Activated T-cell treated with anti-CD3 and anti-CD28 coated beads, Interleukin-2, amount 50 U/mL, for 72 hours (primary cell): ENCODE measurements at regions not wholly inside any gene's neighbourhood (a gene's known extent, or its start where the extent isn't known, plus 50 kb on each side); places are given as distances from the start of the nearest gene placed in this dataset.

Experiments
- ATAC-seq, 2 donors: fragments of 150-1000 bp; cut with Tn5 transposase; replicated peaks in 1 of 2; 2 replicates each; pipeline ENCODE4 v1.10.0; 2021; ENCODE audit warnings: moderate library complexity in 2 of 2, mild to moderate bottlenecking in 1 of 2
- DNase-seq, 2 donors: peaks; one replicate each; pipeline ENCODE4 v3.0.0; 2021 to 2022; ENCODE audit warnings: mixed read lengths in 1 of 2
- H3K27ac Mint-ChIP-seq: one replicate; pipeline ENCODE4 v1.8.0; 2022; ENCODE audit warnings: mild to moderate bottlenecking, moderate library complexity, mixed read lengths
- H3K27me3 Mint-ChIP-seq: one replicate; pipeline ENCODE4 v1.8.0; 2022; ENCODE audit warnings: low read depth, mixed read lengths
- H3K36me3 Mint-ChIP-seq, 2 donors: one replicate each; pipeline ENCODE4 v1.8.0; 2022; ENCODE audit warnings: mixed read lengths in 2 of 2, mild to moderate bottlenecking in 1 of 2; ENCODE audit not compliant: insufficient read depth in 2 of 2
- H3K4me1 Mint-ChIP-seq: one replicate; pipeline ENCODE4 v1.8.0; 2022; ENCODE audit warnings: low read depth, mixed read lengths
- H3K4me3 Mint-ChIP-seq, 2 donors: one replicate each; pipeline ENCODE4 v1.8.0; 2022; ENCODE audit warnings: mild to moderate bottlenecking in 2 of 2, mixed read lengths in 2 of 2, moderate library complexity in 2 of 2
- H3K9me3 Mint-ChIP-seq, 2 donors: one replicate each; pipeline ENCODE4 v1.8.0; 2022; ENCODE audit warnings: mixed read lengths in 2 of 2

- ATAC-seq (no peak), DNase-seq (no peak)
- Mint-ChIP-seq H3K9me3 (no peaks in the 10 kb centered on the region), H3K36me3 (no peaks in the 10 kb centered on the region), H3K27me3 (no peaks in the 10 kb centered on the region), H3K27ac (no peak overlapping the region), H3K4me3 (no peak overlapping the region), H3K4me1 (no peaks in the 10 kb centered on the region)
Measured at GRCh38 chr4:110824344-110824743, 201.5 kb upstream of the PITX2 start.

GRCh38 chr4:110826656-110827055, 203.8 kb upstream of the PITX2 start:
- no peaks in the 10 kb centered on the region for H3K4me1 Mint-ChIP-seq
- ATAC-seq = no peak
- no peak overlapping the region for H3K27ac Mint-ChIP-seq
- no peak overlapping the region for H3K4me3 Mint-ChIP-seq
- H3K9me3 Mint-ChIP-seq = no peaks in the 10 kb centered on the region
- H3K27me3 Mint-ChIP-seq = no peaks in the 10 kb centered on the region
- no peaks in the 10 kb centered on the region for H3K36me3 Mint-ChIP-seq
- DNase-seq = no peak

- ATAC-seq (no peak), DNase-seq (no peak)
- no peaks in the 10 kb centered on the region for H3K9me3 Mint-ChIP-seq
- no peaks in the 10 kb centered on the region for H3K36me3 Mint-ChIP-seq
- no peak overlapping the region for H3K4me3 Mint-ChIP-seq
- H3K27me3 Mint-ChIP-seq = no peaks in the 10 kb centered on the region
- H3K27ac Mint-ChIP-seq = no peak overlapping the region
- H3K4me1 Mint-ChIP-seq = no peaks in the 10 kb centered on the region
Measured at GRCh38 chr4:110830461-110830860, 207.6 kb upstream of the PITX2 start.

- ATAC-seq (no peak), DNase-seq (no peak)
- Mint-ChIP-seq H3K36me3 (no peaks in the 10 kb centered on the region), H3K27me3 (no peaks in the 10 kb centered on the region), H3K27ac (no peak overlapping the region), H3K4me3 (no peak overlapping the region), H3K9me3 (no peaks in the 10 kb centered on the region), H3K4me1 (no peaks in the 10 kb centered on the region)
Measured at GRCh38 chr4:110837896-110838450, 215.1 kb upstream of the PITX2 start.

- no peak for ATAC-seq
- Mint-ChIP-seq H3K4me1 (no peaks in the 10 kb centered on the region), H3K4me3 (no peak overlapping the region), H3K9me3 (no peaks in the 10 kb centered on the region), H3K36me3 (no peaks in the 10 kb centered on the region), H3K27me3 (no peaks in the 10 kb centered on the region), H3K27ac (no peak overlapping the region)
- DNase-seq = no peak
Measured at GRCh38 chr4:110840221-110840654, 217.4 kb upstream of the PITX2 start.

- ATAC-seq = no peak
- Mint-ChIP-seq H3K27me3 (no peaks in the 10 kb centered on the region), H3K4me1 (no peaks in the 10 kb centered on the region), H3K4me3 (no peak overlapping the region), H3K36me3 (no peaks in the 10 kb centered on the region), H3K27ac (no peak overlapping the region), H3K9me3 (no peaks in the 10 kb centered on the region)
- no peak for DNase-seq
Measured at GRCh38 chr4:110848787-110849186, 225.9 kb upstream of the PITX2 start.

GRCh38 chr4:110849461-110849860, 226.6 kb upstream of the PITX2 start:
- Mint-ChIP-seq H3K4me1 (no peaks in the 10 kb centered on the region), H3K27ac (no peak overlapping the region), H3K9me3 (no peaks in the 10 kb centered on the region), H3K27me3 (no peaks in the 10 kb centered on the region), H3K36me3 (no peaks in the 10 kb centered on the region), H3K4me3 (no peak overlapping the region)
- no peak for DNase-seq
- no peak for ATAC-seq

- no peak overlapping the region for H3K27ac Mint-ChIP-seq
- no peaks in the 10 kb centered on the region for H3K9me3 Mint-ChIP-seq
- H3K4me3 Mint-ChIP-seq = no peak overlapping the region
- no peak for DNase-seq
- no peak for ATAC-seq
- no peaks in the 10 kb centered on the region for H3K4me1 Mint-ChIP-seq
- H3K27me3 Mint-ChIP-seq = no peaks in the 10 kb centered on the region
- no peaks in the 10 kb centered on the region for H3K36me3 Mint-ChIP-seq
Measured at GRCh38 chr4:110850461-110851442, 227.9 kb upstream of the PITX2 start.

- Mint-ChIP-seq H3K9me3 (no peaks in the 10 kb centered on the region), H3K27ac (no peak overlapping the region)
Measured at GRCh38 chr4:110851989-110852388, 229.1 kb upstream of the PITX2 start.

GRCh38 chr4:110852793-110853192, 229.9 kb upstream of the PITX2 start:
- Mint-ChIP-seq H3K4me3 (no peak overlapping the region), H3K36me3 (no peaks in the 10 kb centered on the region), H3K27ac (no peak overlapping the region), H3K27me3 (no peaks in the 10 kb centered on the region), H3K4me1 (no peaks in the 10 kb centered on the region), H3K9me3 (no peaks in the 10 kb centered on the region)
- DNase-seq = no peak
- ATAC-seq = no peak

More at GRCh38 chr4:110851989-110852388, 229.1 kb upstream of the PITX2 start:
- Mint-ChIP-seq H3K36me3 (no peaks in the 10 kb centered on the region), H3K4me1 (no peaks in the 10 kb centered on the region), H3K4me3 (no peak overlapping the region), H3K27me3 (no peaks in the 10 kb centered on the region)
- ATAC-seq (no peak), DNase-seq (no peak)

GRCh38 chr4:110853242-110853641, 230.4 kb upstream of the PITX2 start:
- Mint-ChIP-seq H3K4me3 (no peak overlapping the region), H3K4me1 (no peaks in the 10 kb centered on the region), H3K9me3 (no peaks in the 10 kb centered on the region), H3K27me3 (no peaks in the 10 kb centered on the region), H3K36me3 (no peaks in the 10 kb centered on the region), H3K27ac (no peak overlapping the region)
- no peak for DNase-seq
- no peak for ATAC-seq

- Mint-ChIP-seq H3K4me1 (no peaks in the 10 kb centered on the region), H3K27ac (no peak overlapping the region), H3K9me3 (no peaks in the 10 kb centered on the region), H3K27me3 (no peaks in the 10 kb centered on the region), H3K36me3 (no peaks in the 10 kb centered on the region), H3K4me3 (no peak overlapping the region)
- DNase-seq (no peak), ATAC-seq (no peak)
Measured at GRCh38 chr4:110854021-110854678, 231.3 kb upstream of the PITX2 start.

GRCh38 chr4:110860125-110860524, 237.2 kb upstream of the PITX2 start:
- Mint-ChIP-seq H3K27ac (no peak overlapping the region), H3K27me3 (no peaks in the 10 kb centered on the region), H3K36me3 (no peaks in the 10 kb centered on the region), H3K4me3 (no peak overlapping the region), H3K9me3 (no peaks in the 10 kb centered on the region), H3K4me1 (no peaks in the 10 kb centered on the region)
- ATAC-seq = no peak
- DNase-seq = no peak
